GM12873 (cell line): ENCODE measurements at regions not wholly inside any gene's neighbourhood (a gene's known extent, or its start where the extent isn't known, plus 50 kb on each side); places are given as distances from the start of the nearest gene placed in this dataset.

Experiments
- CTCF ChIP-seq: IDR thresholded peaks from 2 replicates; pipeline ENCODE4 v1.5.1; 2012; ENCODE audit warnings: low read depth, mild to moderate bottlenecking, moderate library complexity, low read length, control low read depth; ENCODE audit not compliant: insufficient read depth; ENCODE audit errors: missing control alignments

- no peak for TF ChIP-seq CTCF
Measured at GRCh38 chr6:159440911-159441703, 251.9 kb downstream of the SOD2 start.

DNA sequence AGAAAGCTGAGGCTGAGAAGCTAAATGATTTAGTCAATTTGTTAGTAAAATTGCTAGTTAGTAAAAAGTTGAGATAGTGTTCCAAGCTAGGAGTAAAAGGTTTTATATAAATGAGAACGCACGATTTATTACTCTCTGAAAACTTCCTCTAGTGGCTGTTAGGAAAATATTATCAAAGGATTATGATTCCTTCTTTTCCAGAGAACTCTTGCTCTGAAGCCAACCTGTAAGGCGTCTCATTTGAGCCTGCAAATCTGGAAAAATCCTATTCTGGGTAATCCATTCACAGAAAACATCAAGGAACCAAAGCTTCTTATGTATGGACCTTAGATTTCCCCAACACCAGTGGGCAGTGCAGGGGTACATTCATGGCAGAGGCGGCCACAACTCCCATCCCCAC lies 252.7 kb downstream of the SOD2 start:
- no peak for TF ChIP-seq CTCF

DNA sequence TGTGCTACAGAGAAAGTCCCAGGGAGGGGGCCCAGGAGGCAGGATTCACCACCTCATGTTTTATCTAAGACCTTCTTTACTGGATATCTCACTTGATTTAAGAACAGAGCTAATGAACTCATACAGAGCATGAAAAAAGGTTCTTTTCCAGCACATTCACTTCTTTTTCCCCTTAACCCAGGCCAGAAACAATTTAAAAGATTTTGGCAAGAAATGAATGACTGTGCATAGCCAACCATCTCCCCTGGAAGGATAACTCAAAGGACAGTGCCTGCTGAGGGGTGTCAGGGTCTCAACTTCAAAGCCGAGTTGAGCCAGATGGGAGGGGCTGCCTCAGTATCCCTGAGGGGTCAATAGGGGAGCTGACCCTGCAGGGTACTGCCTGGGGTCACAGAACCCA lies 253.4 kb downstream of the SOD2 start:
- no peak for TF ChIP-seq CTCF

DNA sequence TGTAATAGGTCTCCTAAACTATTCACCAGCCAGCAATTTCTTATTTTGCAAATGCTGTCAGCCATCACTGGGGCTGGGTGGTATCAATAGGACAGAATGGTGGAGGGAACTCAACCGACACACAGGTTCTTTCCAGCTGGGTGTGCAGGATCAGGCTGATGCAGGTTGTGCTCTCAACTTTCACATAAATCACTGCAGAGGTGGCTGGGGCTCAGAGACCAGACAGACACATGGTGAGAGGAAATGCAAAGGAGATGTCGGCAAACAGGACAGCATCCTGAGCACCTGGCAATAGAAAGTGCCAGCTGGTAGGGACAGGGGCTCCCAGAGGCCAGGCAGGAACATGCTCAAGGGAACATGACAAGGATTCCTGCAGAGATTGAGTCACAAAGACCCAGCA lies 254.9 kb downstream of the SOD2 start:
- no peak for TF ChIP-seq CTCF

DNA sequence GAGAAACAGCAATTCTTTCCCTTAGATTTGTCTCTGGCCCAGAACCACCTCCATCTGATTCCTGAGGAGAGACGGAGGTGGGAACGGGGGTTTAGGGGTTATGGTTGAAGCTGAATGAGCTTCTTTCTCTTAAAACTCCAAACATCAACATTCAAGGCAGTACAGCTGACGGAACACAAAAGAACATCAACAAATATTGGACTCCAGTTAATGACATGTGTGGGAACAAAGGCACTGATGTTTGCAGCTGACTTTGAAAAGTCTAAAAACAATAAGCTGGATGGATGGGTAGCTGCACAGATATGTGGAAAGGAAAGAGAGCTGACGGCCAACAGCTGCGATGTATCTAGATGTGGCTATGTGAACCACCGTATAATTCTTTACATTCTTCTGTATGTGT lies 256.5 kb downstream of the SOD2 start:
- TF ChIP-seq CTCF, result no peak

- TF ChIP-seq CTCF, result no peak
Measured at GRCh38 chr6:159435701-159436100, 257.3 kb downstream of the SOD2 start.

DNA sequence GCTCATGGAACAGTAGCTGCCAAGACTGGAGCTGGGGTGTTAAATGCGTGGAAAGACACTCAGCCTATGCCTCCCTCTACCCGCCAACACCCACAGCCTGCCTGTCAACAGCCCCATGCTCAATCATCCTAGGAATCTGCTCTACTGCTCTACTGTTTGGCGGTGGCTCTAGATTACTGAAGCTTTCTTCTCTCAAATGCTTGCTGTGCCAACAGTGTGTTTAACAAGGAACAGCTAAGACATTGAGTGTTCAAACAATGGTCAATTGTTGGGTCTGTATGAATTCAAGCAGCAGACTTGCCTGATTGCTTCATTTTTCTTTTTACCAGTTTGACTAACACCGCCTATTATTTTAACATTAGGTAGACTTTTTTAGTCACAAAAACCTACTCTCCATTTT lies 258.6 kb downstream of the SOD2 start:
- no peak for TF ChIP-seq CTCF

GRCh38 chr6:159433550-159433949 lies 259.5 kb downstream of the SOD2 start:
- no peak for TF ChIP-seq CTCF
